H9 (cell line): ENCODE measurements at regions not wholly inside any gene's neighbourhood (a gene's known extent, or its start where the extent isn't known, plus 50 kb on each side); places are given as distances from the start of the nearest gene placed in this dataset.

Experiments used
- DNase-seq: peaks from one replicate; pipeline ENCODE4 v3.0.0-alpha.2; 2017
- H2AFZ ChIP-seq: one replicate; pipeline ENCODE4 v1.6.1; 2013; ENCODE audit warnings: mild to moderate bottlenecking, low read length, control low read depth, moderate library complexity
- H2AK5ac ChIP-seq: 2 replicates; pipeline ENCODE4 v1.6.1; 2013; ENCODE audit warnings: low read length, control low read depth, mixed read lengths; ENCODE audit not compliant: insufficient read length
- H2BK120ac ChIP-seq: one replicate; pipeline ENCODE4 v1.6.1; 2013; ENCODE audit warnings: low read depth, mild to moderate bottlenecking, low read length, control low read depth, inconsistent platforms; ENCODE audit not compliant: poor library complexity, severe bottlenecking
- H2BK12ac ChIP-seq: 2 replicates; pipeline ENCODE4 v1.6.1; 2013; ENCODE audit warnings: low read length, control low read depth, mixed read lengths, low read depth; ENCODE audit not compliant: insufficient read length
- H2BK15ac ChIP-seq: 2 replicates; pipeline ENCODE4 v1.6.1; 2013; ENCODE audit warnings: low read depth, low read length, control low read depth
- H2BK20ac ChIP-seq: one replicate; pipeline ENCODE4 v1.6.1; 2013; ENCODE audit warnings: low read depth, mild to moderate bottlenecking, low read length, control low read depth, inconsistent platforms; ENCODE audit not compliant: poor library complexity, severe bottlenecking
- H2BK5ac ChIP-seq: 2 replicates; pipeline ENCODE4 v1.6.1; 2013; ENCODE audit warnings: low read length, control low read depth, mixed read lengths; ENCODE audit not compliant: insufficient read length
- H3K14ac ChIP-seq: 2 replicates; pipeline ENCODE4 v1.6.1; 2013; ENCODE audit warnings: low read length, control low read depth; ENCODE audit not compliant: insufficient read depth
- H3K18ac ChIP-seq: 2 replicates; pipeline ENCODE4 v1.6.1; 2013; ENCODE audit warnings: low read depth, mild to moderate bottlenecking, mixed read lengths, low read length, control low read depth; ENCODE audit not compliant: insufficient read length
- H3K23ac ChIP-seq: 2 replicates; pipeline ENCODE4 v1.6.1; 2013; ENCODE audit warnings: low read length, control low read depth, mixed read lengths, low read depth; ENCODE audit not compliant: insufficient read length
- H3K23me2 ChIP-seq: 2 replicates; pipeline ENCODE4 v1.6.1; 2013; ENCODE audit warnings: low read depth, mild to moderate bottlenecking, mixed read lengths, low read length, control low read depth; ENCODE audit not compliant: insufficient read length, poor library complexity, severe bottlenecking
- H3K27ac ChIP-seq: 2 replicates; pipeline ENCODE4 v1.5.1; 2013; ENCODE audit warnings: low read length, control low read depth, mixed read lengths, low read depth; ENCODE audit not compliant: insufficient read length
- H3K27me3 ChIP-seq: 2 replicates; pipeline ENCODE4 v1.6.1; 2013; ENCODE audit warnings: low read length, control low read depth, inconsistent platforms; ENCODE audit not compliant: insufficient read depth
- H3K4ac ChIP-seq: 2 replicates; pipeline ENCODE4 v1.6.1; 2013; ENCODE audit warnings: low read depth, mild to moderate bottlenecking, control low read depth, inconsistent platforms, low read length, moderate library complexity
- H3K4me1 ChIP-seq: 2 replicates; pipeline ENCODE4 v1.6.1; 2013; ENCODE audit warnings: low read length, control low read depth, inconsistent platforms; ENCODE audit not compliant: insufficient read depth
- H3K4me2 ChIP-seq: 2 replicates; pipeline ENCODE4 v1.6.1; 2013; ENCODE audit warnings: low read length, control low read depth, mixed read lengths; ENCODE audit not compliant: insufficient read length, insufficient read depth
- H3K56ac ChIP-seq: 2 replicates; pipeline ENCODE4 v1.6.1; 2013; ENCODE audit warnings: low read depth, mild to moderate bottlenecking, mixed read lengths, low read length, control low read depth; ENCODE audit not compliant: insufficient read length
- H3K79me1 ChIP-seq: 2 replicates; pipeline ENCODE4 v1.6.1; 2013; ENCODE audit warnings: low read depth, mild to moderate bottlenecking, moderate library complexity, low read length, control low read depth, inconsistent platforms; ENCODE audit not compliant: insufficient read depth, poor library complexity, severe bottlenecking
- H3K79me2 ChIP-seq: 2 replicates; pipeline ENCODE4 v1.6.1; 2013; ENCODE audit warnings: low read length, control low read depth, inconsistent platforms; ENCODE audit not compliant: insufficient read depth
- H3K9ac ChIP-seq: 2 replicates; pipeline ENCODE4 v1.6.1; 2013; ENCODE audit warnings: low read length, control low read depth, mixed read lengths; ENCODE audit not compliant: insufficient read length; ENCODE audit errors: extremely low read depth
- H3K9me3 ChIP-seq: one replicate; pipeline ENCODE4 v1.6.1; 2013; ENCODE audit warnings: low read depth, low read length, inconsistent platforms; ENCODE audit not compliant: control insufficient read depth
- H3T11ph ChIP-seq: one replicate; pipeline ENCODE4 v1.6.1; 2013; ENCODE audit warnings: mild to moderate bottlenecking, low read length, control low read depth, inconsistent platforms
- H4K20me1 ChIP-seq: one replicate; pipeline ENCODE4 v1.6.1; 2013; ENCODE audit not compliant: control insufficient read depth, insufficient read length, insufficient read depth
- H4K5ac ChIP-seq: 2 replicates; pipeline ENCODE4 v1.6.1; 2013; ENCODE audit warnings: low read depth, mild to moderate bottlenecking, mixed read lengths, low read length, control low read depth; ENCODE audit not compliant: insufficient read length
- H4K8ac ChIP-seq: replicated peaks from 2 replicates; pipeline ENCODE4 v1.6.1; 2013; ENCODE audit warnings: low read length, control low read depth, mixed read lengths, low read depth; ENCODE audit not compliant: insufficient read length
- H4K91ac ChIP-seq: 2 replicates; pipeline ENCODE4 v1.6.1; 2013; ENCODE audit warnings: low read depth, mild to moderate bottlenecking, moderate library complexity, mixed read lengths, low read length, control low read depth; ENCODE audit not compliant: insufficient read length
- H3K27ac Mint-ChIP-seq, 3 experiments: 2 replicates in 2 of 3; 3 replicates in 1 of 3; pipeline ENCODE4 v1.8.0; 2020 to 2021; ENCODE audit warnings: mixed read lengths in 3 of 3, mild to moderate bottlenecking in 1 of 3, moderate library complexity in 1 of 3
- H3K27me3 Mint-ChIP-seq: 2 replicates; pipeline ENCODE4 v1.8.0; 2021; ENCODE audit warnings: low read depth, mild to moderate bottlenecking, moderate library complexity, mixed read lengths
- H3K36me3 Mint-ChIP-seq, 3 experiments: 2 replicates in 2 of 3; 3 replicates in 1 of 3; pipeline ENCODE4 v1.8.0; 2020 to 2021; ENCODE audit warnings: low read depth in 3 of 3, mixed read lengths in 3 of 3; ENCODE audit not compliant: insufficient read depth in 1 of 3
- H3K4me1 Mint-ChIP-seq, 2 experiments: 2 replicates each; pipeline ENCODE4 v1.8.0; 2020; ENCODE audit warnings: mixed read lengths in 2 of 2
- H3K4me3 Mint-ChIP-seq, 2 experiments: 2 replicates in 1 of 2; 3 replicates in 1 of 2; pipeline ENCODE4 v1.8.0; 2020 to 2021; ENCODE audit warnings: mild to moderate bottlenecking in 2 of 2, mixed read lengths in 2 of 2, moderate library complexity in 1 of 2
- H3K9me3 Mint-ChIP-seq, 2 experiments: 2 replicates in 1 of 2; 3 replicates in 1 of 2; pipeline ENCODE4 v1.8.0; 2020; ENCODE audit warnings: mild to moderate bottlenecking in 2 of 2, mixed read lengths in 2 of 2, moderate library complexity in 1 of 2
- CTCF ChIP-seq: fragments of 200-600 bp; sonication (generic); conservative IDR thresholded peaks from 3 replicates; pipeline ENCODE4 v1.8.0; 2021; ENCODE audit warnings: antibody characterized with exemption, mild to moderate bottlenecking
- WGBS: extraction: QIAGEN DNeasy Blood & Tissue Kit; methylation state at CpG from one replicate; pipeline ENCODE4 v1.1.7; 2013; ENCODE audit warnings: missing lambda C conversion rate, low lambda C conversion rate, mixed read lengths; ENCODE audit not compliant: insufficient read length; ENCODE audit errors: extremely low coverage; 5-methylcytosine and 5-hydroxymethylcytosine counted together

DNA sequence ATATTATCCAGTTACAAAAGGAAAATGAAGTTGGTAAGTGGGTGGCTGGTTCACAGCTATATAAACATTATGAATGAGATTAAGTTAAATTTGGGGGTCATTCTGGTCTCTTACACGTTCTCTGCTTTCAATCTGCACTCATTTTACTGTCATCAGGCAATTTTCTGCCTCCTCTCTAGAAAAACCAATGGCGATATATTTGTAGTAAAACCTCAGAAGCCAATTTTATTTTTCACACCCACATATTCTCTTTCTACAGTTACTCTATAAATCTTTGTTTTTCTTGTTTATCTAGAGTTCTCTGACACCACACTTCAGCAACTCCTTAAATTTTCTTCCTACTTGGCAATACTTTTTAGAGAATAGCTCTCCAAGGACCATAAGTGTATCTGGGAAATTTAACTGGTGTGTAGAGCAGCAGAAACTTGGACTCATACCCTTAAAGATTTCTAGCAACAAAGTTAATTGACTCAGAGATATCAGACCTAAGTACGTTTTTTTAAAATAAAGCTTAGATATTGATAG, 926.9 kb downstream of the TMTC2 start:
- Histone ChIP-seq H3K14ac (no peak overlapping the region), H4K20me1 (no peaks in the 10 kb centered on the region), H2BK5ac (no peak overlapping the region), H3K18ac (no peak overlapping the region), H2BK120ac (no peak overlapping the region), H2AK5ac (no peak overlapping the region), H3T11ph (no peak overlapping the region), H3K9ac (no peak overlapping the region), H4K8ac (no peak overlapping the region), H2BK20ac (no peak overlapping the region), H3K27ac (no peak overlapping the region), H3K4ac (no peak overlapping the region), H3K56ac (no peak overlapping the region), H3K9me3 (no peaks in the 10 kb centered on the region), H3K4me1 (no peaks in the 10 kb centered on the region), H3K27me3 (no peaks in the 10 kb centered on the region), H3K23me2 (no peaks in the 10 kb centered on the region), H3K4me2 (no peak overlapping the region), H2AFZ (no peak overlapping the region), H3K23ac (no peak overlapping the region), H3K79me2 (no peaks in the 10 kb centered on the region), H2BK12ac (no peak overlapping the region), H3K79me1 (no peaks in the 10 kb centered on the region), H4K5ac (no peak overlapping the region), H2BK15ac (no peak overlapping the region), H4K91ac (no peak overlapping the region)
- no peak for DNase-seq
- Mint-ChIP-seq H3K27ac (no peak overlapping the region), H3K4me3 (no peak overlapping the region; a peak in 1 of 5 replicates), H3K4me1 (peaks cover 3 to 7% of the 10 kb centered on the region in 2 experiments; a peak in 3 of 4 replicates), H3K27me3 (peaks cover 1% of the 10 kb centered on the region; the same call in 1 of the 2 replicates), H3K9me3 (peaks cover 12 to 22% of the 10 kb centered on the region in 2 experiments), H3K36me3 (peaks cover 3 to 30% (median 19%) of the 10 kb centered on the region in 3 experiments)
- WGBS: no CpG with 5 or more reads among the region's 3 CpGs
- TF ChIP-seq CTCF: no peak
